ENCODE measurements at regions not wholly inside any gene's neighbourhood (a gene's known extent, or its start where the extent isn't known, plus 50 kb on each side); places are given as distances from the start of the nearest gene placed in this dataset.
"Not testable (repeated sequence)": the region's sequence is repeated elsewhere in the genome, so short reads cannot be mapped to it uniquely, and the experiment has no call there.

GRCh38 chr3:194888916-194889315, 203.2 kb downstream of the FAM43A start:
- Histone ChIP-seq H3K36me3 (ENCODE audit: insufficient read depth, low read length) (no peaks in the 10 kb centered on the region), H3K9me3 (ENCODE audit: low read depth, low read length) (peaks cover 4% of the 10 kb centered on the region), H3K9ac (ENCODE audit: insufficient read length) (no peak overlapping the region), H3K27ac (no peak overlapping the region), H3K4me3 (no peak overlapping the region)
- TF ChIP-seq POLR2AphosphoS5 (IDR thresholded peaks at IDR 0.05; ENCODE audit: borderline replicate concordance, low read depth, low read length) (no peak), EZH2 (IDR thresholded peaks at IDR 0.05) (no peak), FOXP2 (optimal IDR thresholded peaks at IDR 0.05; ENCODE audit: control extremely low read depth, extremely low read length, insufficient read depth) (no peak)
- no peak for DNase-seq (ENCODE audit: low read depth, low spot score)

- Histone ChIP-seq H3K9ac (ENCODE audit: insufficient read length) (no peak overlapping the region), H3K4me3 (no peak overlapping the region), H3K9me3 (ENCODE audit: low read depth, low read length) (no peaks in the 10 kb centered on the region), H3K36me3 (ENCODE audit: insufficient read depth, low read length) (no peaks in the 10 kb centered on the region), H3K27ac (no peak overlapping the region)
- DNase-seq (ENCODE audit: low read depth, low spot score): no peak
- TF ChIP-seq POLR2AphosphoS5 (IDR thresholded peaks at IDR 0.05; ENCODE audit: borderline replicate concordance, low read depth, low read length) (no peak), EZH2 (IDR thresholded peaks at IDR 0.05) (no peak), FOXP2 (optimal IDR thresholded peaks at IDR 0.05; ENCODE audit: control extremely low read depth, extremely low read length, insufficient read depth) (no peak)
These were observed 204.4 kb downstream of the FAM43A start for GRCh38 chr3:194890091-194890490.

GRCh38 chr3:194893121-194893987, 207.7 kb downstream of the FAM43A start:
- Histone ChIP-seq H3K9me3 (ENCODE audit: low read depth, low read length) (no peaks in the 10 kb centered on the region), H3K36me3 (ENCODE audit: insufficient read depth, low read length) (no peaks in the 10 kb centered on the region), H3K9ac (ENCODE audit: insufficient read length) (no peak overlapping the region), H3K4me3 (no peak overlapping the region), H3K27ac (no peak overlapping the region)
- DNase-seq (ENCODE audit: low read depth, low spot score): no peak
- TF ChIP-seq POLR2AphosphoS5 (IDR thresholded peaks at IDR 0.05; ENCODE audit: borderline replicate concordance, low read depth, low read length) (no peak), FOXP2 (optimal IDR thresholded peaks at IDR 0.05; ENCODE audit: control extremely low read depth, extremely low read length, insufficient read depth) (no peak), EZH2 (IDR thresholded peaks at IDR 0.05) (no peak)

GRCh38 chr3:194894538-194894937, 208.9 kb downstream of the FAM43A start:
- TF ChIP-seq EZH2 (IDR thresholded peaks at IDR 0.05) (no peak), FOXP2 (optimal IDR thresholded peaks at IDR 0.05; ENCODE audit: control extremely low read depth, extremely low read length, insufficient read depth) (no peak)
- Histone ChIP-seq H3K27ac (no peak overlapping the region), H3K4me3 (no peak overlapping the region), H3K9ac (ENCODE audit: insufficient read length) (no peak overlapping the region), H3K9me3 (ENCODE audit: low read depth, low read length) (0 out of 2 replicates have a peak, but pooled peaks cover under 1% of the 10 kb centered on the region), H3K36me3 (ENCODE audit: insufficient read depth, low read length) (no peaks in the 10 kb centered on the region)
- no peak for DNase-seq (ENCODE audit: low read depth, low spot score)

GRCh38 chr3:194900854-194901522, 215.3 kb downstream of the FAM43A start:
- Histone ChIP-seq H3K4me3 (no peak overlapping the region), H3K9ac (ENCODE audit: insufficient read length) (no peak overlapping the region), H3K27ac (no peak overlapping the region), H3K9me3 (ENCODE audit: low read depth, low read length) (0 out of 2 replicates have a peak, but pooled peaks cover 3% of the 10 kb centered on the region), H3K36me3 (ENCODE audit: insufficient read depth, low read length) (no peaks in the 10 kb centered on the region)
- no peak for DNase-seq (ENCODE audit: low read depth, low spot score)
- TF ChIP-seq POLR2AphosphoS5 (IDR thresholded peaks at IDR 0.05; ENCODE audit: borderline replicate concordance, low read depth, low read length): no peak

GRCh38 chr3:194903447-194903846, 217.8 kb downstream of the FAM43A start:
- not testable (repeated sequence) for H3K9me3 ChIP-seq (ENCODE audit: low read depth, low read length); H3K36me3 ChIP-seq (ENCODE audit: insufficient read depth, low read length); H3K27ac ChIP-seq; DNase-seq (ENCODE audit: low read depth, low spot score); H3K9ac ChIP-seq (ENCODE audit: insufficient read length); H3K4me3 ChIP-seq

GRCh38 chr3:194904999-194905398, 219.3 kb downstream of the FAM43A start:
- not testable (repeated sequence) for H3K36me3 ChIP-seq (ENCODE audit: insufficient read depth, low read length); DNase-seq (ENCODE audit: low read depth, low spot score); H3K9me3 ChIP-seq (ENCODE audit: low read depth, low read length); H3K9ac ChIP-seq (ENCODE audit: insufficient read length); H3K4me3 ChIP-seq; H3K27ac ChIP-seq

GRCh38 chr3:194905696-194906095, 220.0 kb downstream of the FAM43A start:
- Histone ChIP-seq H3K36me3 (ENCODE audit: insufficient read depth, low read length) (no peaks in the 10 kb centered on the region), H3K9ac (ENCODE audit: insufficient read length) (no peak overlapping the region), H3K27ac (no peak overlapping the region), H3K4me3 (no peak overlapping the region), H3K9me3 (ENCODE audit: low read depth, low read length) (no peaks in the 10 kb centered on the region)
- no peak for DNase-seq (ENCODE audit: low read depth, low spot score)
- no peak for TF ChIP-seq FOXP2 (optimal IDR thresholded peaks at IDR 0.05; ENCODE audit: control extremely low read depth, extremely low read length, insufficient read depth)

- TF ChIP-seq FOXP2 (optimal IDR thresholded peaks at IDR 0.05; ENCODE audit: control extremely low read depth, extremely low read length, insufficient read depth): no peak
- Histone ChIP-seq H3K9me3 (ENCODE audit: low read depth, low read length) (no peaks in the 10 kb centered on the region), H3K36me3 (ENCODE audit: insufficient read depth, low read length) (no peaks in the 10 kb centered on the region), H3K9ac (ENCODE audit: insufficient read length) (no peak overlapping the region), H3K27ac (no peak overlapping the region), H3K4me3 (no peak overlapping the region)
- DNase-seq (ENCODE audit: low read depth, low spot score): no peak
These were observed 220.5 kb downstream of the FAM43A start for GRCh38 chr3:194906229-194906629.

All from SK-N-MC (cell line).